Gastroesophageal sphincter (tissue), 4 donors: ENCODE measurements at regions not wholly inside any gene's neighbourhood (a gene's known extent, or its start where the extent isn't known, plus 50 kb on each side); places are given as distances from the start of the nearest gene placed in this dataset.

Experiments
- ATAC-seq: fragments of 150-250 bp; one replicate; pipeline ENCODE4 v1.9.1; 2016; ENCODE audit warnings: mild to moderate bottlenecking, moderate library complexity
- H3K27ac ChIP-seq, 4 donors: fragments of 200-600 bp; sonication (generic) in 3 of 4; 1 replicate in 3 of 4; 2 replicates in 1 of 4; pipeline ENCODE4 v1.5.1; 2016 to 2019
- H3K27me3 ChIP-seq: fragments of 200-600 bp; sonication (generic); one replicate; pipeline ENCODE4 v1.5.1; 2019
- H3K36me3 ChIP-seq, 2 donors: fragments of 200-600 bp; sonication (generic); one replicate each; pipeline ENCODE4 v1.5.1; 2019; ENCODE audit warnings: control low read depth in 1 of 2
- H3K4me1 ChIP-seq, 3 donors: fragments of 200-600 bp; sonication (generic); 1 replicate in 2 of 3; 2 replicates in 1 of 3; pipeline ENCODE4 v1.5.1; 2016 to 2019; ENCODE audit warnings: control low read depth in 2 of 3
- H3K4me3 ChIP-seq, 2 donors: fragments of 200-600 bp; sonication (generic); one replicate each; pipeline ENCODE4 v1.5.1; 2019; ENCODE audit warnings: mild to moderate bottlenecking in 1 of 2, moderate library complexity in 1 of 2
- H3K9me3 ChIP-seq, 3 donors: fragments of 200-600 bp; sonication (generic); one replicate each; pipeline ENCODE4 v1.5.1; 2017 to 2019; ENCODE audit warnings: control low read depth in 2 of 3
- EP300 ChIP-seq: sonication (generic); formaldehyde crosslinking; IDR thresholded peaks from one replicate; pipeline ENCODE4 v1.6.1; 2017; ENCODE audit warnings: antibody characterized with exemption, mild to moderate bottlenecking
- POLR2A ChIP-seq, 2 donors: fragments of 450-650 bp; IDR thresholded peaks; one replicate each; pipeline ENCODE4 v1.6.1; 2017; ENCODE audit warnings: antibody characterized with exemption in 2 of 2, mild to moderate bottlenecking in 2 of 2, moderate library complexity in 1 of 2
- POLR2AphosphoS5 ChIP-seq: sonication (generic); formaldehyde crosslinking; IDR thresholded peaks from one replicate; pipeline ENCODE4 v1.6.1; 2017; ENCODE audit warnings: antibody characterized with exemption
- WGBS, 2 donors: methylation state at CpG; one replicate each; pipeline ENCODE4 v1.1.5; 2018; ENCODE audit warnings: low coverage in 1 of 2; 5-methylcytosine and 5-hydroxymethylcytosine counted together
- TF ChIP-seq, protein P1 (sequence below), 4 experiments: fragments of 200-600 bp in 2 of 4; fragments of 450-650 bp in 2 of 4; sonication (generic) in 1 of 4; IDR thresholded peaks; one replicate each; pipeline ENCODE4 v1.5.1; 2017 to 2019; ENCODE audit warnings: antibody characterized with exemption in 4 of 4, mild to moderate bottlenecking in 2 of 4, moderate library complexity in 2 of 4

DNA sequence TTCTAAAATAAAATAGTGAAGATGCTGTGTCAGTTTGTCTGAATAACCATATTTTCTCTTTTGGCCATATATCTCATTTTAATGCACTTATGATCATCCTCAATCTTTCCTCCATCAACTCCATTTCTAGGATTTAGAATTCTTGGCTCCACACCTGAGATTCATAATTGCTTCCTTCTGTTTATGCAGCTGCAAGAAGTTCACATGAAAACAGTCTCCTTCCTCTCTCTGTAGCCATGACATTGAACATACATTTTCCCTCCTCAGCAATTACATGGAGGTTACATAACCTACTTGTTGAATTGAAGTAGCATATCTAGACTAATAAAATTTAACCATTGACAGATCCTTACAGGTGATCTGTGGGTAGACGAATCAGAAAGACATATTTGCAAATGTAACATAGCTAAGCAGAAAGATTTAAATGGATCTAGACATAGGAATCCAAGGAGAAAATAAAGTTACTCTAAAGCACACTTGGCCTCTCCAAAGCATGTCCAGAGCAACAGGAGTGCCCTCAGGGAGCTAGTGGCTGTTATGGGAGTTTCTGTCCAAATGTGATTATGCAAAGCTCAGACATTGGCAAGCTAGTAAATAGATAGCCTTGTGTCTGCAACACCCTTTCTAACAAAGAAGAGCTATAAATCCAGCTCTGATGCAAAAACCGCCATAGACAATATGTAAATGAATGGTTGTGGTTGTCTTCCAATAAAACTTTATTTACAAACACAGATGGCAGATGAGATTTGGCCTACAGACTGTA is 119.9 kb upstream of the MPPED2 start:
- no peaks in the 10 kb centered on the region for H3K9me3 ChIP-seq
- no peak overlapping the region for H3K4me3 ChIP-seq
- ATAC-seq = no peak
- TF ChIP-seq POLR2AphosphoS5 (no peak), POLR2A (IDR thresholded peaks at IDR 0.05) (no peak), EP300 (no peak)
- TF ChIP-seq, protein P1, sequence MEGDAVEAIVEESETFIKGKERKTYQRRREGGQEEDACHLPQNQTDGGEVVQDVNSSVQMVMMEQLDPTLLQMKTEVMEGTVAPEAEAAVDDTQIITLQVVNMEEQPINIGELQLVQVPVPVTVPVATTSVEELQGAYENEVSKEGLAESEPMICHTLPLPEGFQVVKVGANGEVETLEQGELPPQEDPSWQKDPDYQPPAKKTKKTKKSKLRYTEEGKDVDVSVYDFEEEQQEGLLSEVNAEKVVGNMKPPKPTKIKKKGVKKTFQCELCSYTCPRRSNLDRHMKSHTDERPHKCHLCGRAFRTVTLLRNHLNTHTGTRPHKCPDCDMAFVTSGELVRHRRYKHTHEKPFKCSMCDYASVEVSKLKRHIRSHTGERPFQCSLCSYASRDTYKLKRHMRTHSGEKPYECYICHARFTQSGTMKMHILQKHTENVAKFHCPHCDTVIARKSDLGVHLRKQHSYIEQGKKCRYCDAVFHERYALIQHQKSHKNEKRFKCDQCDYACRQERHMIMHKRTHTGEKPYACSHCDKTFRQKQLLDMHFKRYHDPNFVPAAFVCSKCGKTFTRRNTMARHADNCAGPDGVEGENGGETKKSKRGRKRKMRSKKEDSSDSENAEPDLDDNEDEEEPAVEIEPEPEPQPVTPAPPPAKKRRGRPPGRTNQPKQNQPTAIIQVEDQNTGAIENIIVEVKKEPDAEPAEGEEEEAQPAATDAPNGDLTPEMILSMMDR (IDR thresholded peaks at IDR 0.05) = no peak
- no peaks in the 10 kb centered on the region for H3K27me3 ChIP-seq
- H3K36me3 ChIP-seq = no peaks in the 10 kb centered on the region
- H3K27ac ChIP-seq = no peak overlapping the region
- WGBS, 2 donors = 90 to 92% methylated on average over 2 of the region's 2 CpGs
- peaks cover 0 to 5% (median 4%) of the 10 kb centered on the region in 3 donors for H3K4me1 ChIP-seq

DNA sequence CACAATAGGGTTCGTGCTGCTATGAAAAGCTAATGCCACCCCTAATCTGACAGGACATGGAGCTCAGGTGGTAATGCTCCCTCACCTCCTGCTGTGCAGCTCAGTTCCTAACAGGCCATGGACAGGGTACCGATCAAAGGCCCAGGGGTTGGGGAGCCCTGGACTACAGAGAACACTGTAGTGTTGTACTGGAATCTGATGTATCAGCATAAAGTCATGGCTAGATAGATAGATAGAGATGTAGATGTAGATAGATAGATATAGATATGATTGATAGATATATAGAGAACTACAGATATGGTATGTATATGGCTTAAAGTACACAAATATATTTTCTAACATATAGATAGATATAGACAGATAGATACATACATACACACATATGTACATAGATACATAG is 112.3 kb upstream of the MPPED2 start:
- H3K27me3 ChIP-seq = no peaks in the 10 kb centered on the region
- no peaks in the 10 kb centered on the region for H3K36me3 ChIP-seq
- peaks cover 0 to 5% (median 0%) of the 10 kb centered on the region in 3 donors for H3K4me1 ChIP-seq
- no peak overlapping the region for H3K4me3 ChIP-seq
- no peaks in the 10 kb centered on the region for H3K9me3 ChIP-seq
- H3K27ac ChIP-seq = no peak overlapping the region
- TF ChIP-seq EP300 (no peak), POLR2AphosphoS5 (no peak), POLR2A (IDR thresholded peaks at IDR 0.05) (no peak)
- TF ChIP-seq, protein P1 (IDR thresholded peaks at IDR 0.05) = no peak
- 100% methylated on average over 1 of the region's 2 CpGs; no CpG with 5 or more reads in 1 of the 2 donors for WGBS, 2 donors
- no peak for ATAC-seq

DNA sequence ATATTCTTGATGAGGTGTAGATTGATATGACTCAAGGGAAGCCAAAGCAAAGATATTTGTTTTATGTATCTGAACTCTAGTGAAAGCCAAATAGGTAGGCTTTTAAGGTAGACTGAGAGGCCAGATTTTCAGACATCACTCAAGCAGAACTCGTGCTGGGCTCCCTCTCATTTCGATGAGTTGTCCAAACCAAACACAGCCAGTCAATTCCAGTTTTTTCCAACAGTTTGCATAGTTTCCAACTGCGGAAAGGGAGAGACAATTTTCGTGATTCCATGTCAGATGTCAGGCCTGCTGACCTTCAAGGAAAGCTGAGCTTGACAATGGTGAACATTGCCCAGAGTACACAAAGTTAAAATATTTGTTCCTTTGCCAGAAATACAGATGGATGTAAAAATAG is 110.9 kb upstream of the MPPED2 start:
- no peaks in the 10 kb centered on the region for H3K27me3 ChIP-seq

DNA sequence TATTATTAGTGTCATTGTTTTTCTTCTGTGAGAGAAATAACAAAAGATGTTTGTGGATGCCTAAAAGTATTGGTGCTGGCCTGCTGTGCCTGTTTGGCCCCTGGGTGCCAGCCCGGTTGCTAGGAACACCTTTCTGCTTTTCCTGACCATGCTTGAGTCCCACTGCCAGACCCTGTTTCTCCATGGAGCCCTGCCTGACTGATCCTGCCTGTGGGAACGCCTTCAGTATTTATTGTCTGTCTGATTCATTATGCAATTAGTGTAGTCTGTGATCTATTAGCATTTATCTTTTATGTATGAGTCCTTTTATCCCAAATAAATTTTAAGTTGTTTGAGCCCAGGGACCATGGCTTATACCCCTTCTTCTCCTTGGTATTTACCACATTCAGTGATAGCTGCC is 98.6 kb upstream of the MPPED2 start:
- no peaks in the 10 kb centered on the region for H3K27me3 ChIP-seq
- no peak overlapping the region for H3K27ac ChIP-seq
- TF ChIP-seq POLR2A (IDR thresholded peaks at IDR 0.05) = no peak
- TF ChIP-seq EP300 = no peak
- TF ChIP-seq, protein P1 (IDR thresholded peaks at IDR 0.05) = no peak
- no peak for TF ChIP-seq POLR2AphosphoS5
- H3K4me1 ChIP-seq = no peaks in the 10 kb centered on the region
- ATAC-seq = no peak
- no peaks in the 10 kb centered on the region for H3K36me3 ChIP-seq
- H3K4me3 ChIP-seq = no peak overlapping the region
- H3K9me3 ChIP-seq = no peaks in the 10 kb centered on the region
- 66% methylated on average over 2 of the region's 2 CpGs; no CpG with 5 or more reads in 1 of the 2 donors for WGBS, 2 donors

More for the DNA sequence above, 110.9 kb upstream of the MPPED2 start:
- ATAC-seq = no peak
- TF ChIP-seq POLR2AphosphoS5 (no peak), POLR2A (IDR thresholded peaks at IDR 0.05) (no peak), EP300 (no peak)
- TF ChIP-seq, protein P1 (IDR thresholded peaks at IDR 0.05) = no peak
- Histone ChIP-seq H3K4me1 (peaks cover 0 to 5% (median 0%) of the 10 kb centered on the region in 3 donors), H3K4me3 (no peak overlapping the region), H3K36me3 (no peaks in the 10 kb centered on the region), H3K27ac (no peak overlapping the region), H3K9me3 (no peaks in the 10 kb centered on the region)
- 21 to 37% methylated on average over 4 of the region's 4 CpGs for WGBS, 2 donors

DNA sequence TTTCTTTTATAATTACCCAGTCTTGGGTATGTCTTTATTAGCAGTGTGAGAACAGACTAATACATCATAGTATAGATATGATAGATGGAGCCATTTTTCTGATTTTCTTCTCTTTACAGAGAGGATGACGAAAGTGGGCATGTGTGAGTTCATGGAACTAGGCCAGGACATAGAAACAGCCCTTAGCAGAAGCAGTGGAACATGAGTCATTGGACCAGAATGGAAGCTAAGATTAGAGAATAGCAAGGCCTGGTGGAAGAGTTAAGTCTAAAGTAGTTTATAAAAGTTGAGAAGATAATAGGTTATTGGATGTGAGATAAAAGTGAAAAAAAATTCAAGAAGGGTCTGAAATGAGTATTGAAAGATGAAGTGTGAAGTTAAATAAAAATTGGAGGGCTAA is 97.0 kb upstream of the MPPED2 start:
- no peaks in the 10 kb centered on the region for H3K36me3 ChIP-seq
- no peak for ATAC-seq
- no peaks in the 10 kb centered on the region for H3K9me3 ChIP-seq
- H3K27me3 ChIP-seq = no peaks in the 10 kb centered on the region
- WGBS, 2 donors = 69% methylated on average over 1 of the region's 1 CpG; no CpG with 5 or more reads in 1 of the 2 donors
- no peak overlapping the region for H3K27ac ChIP-seq
- H3K4me1 ChIP-seq = no peaks in the 10 kb centered on the region
- no peak overlapping the region for H3K4me3 ChIP-seq
- TF ChIP-seq, protein P1 (IDR thresholded peaks at IDR 0.05) = no peak
- TF ChIP-seq EP300 = no peak
- no peak for TF ChIP-seq POLR2AphosphoS5
- TF ChIP-seq POLR2A (IDR thresholded peaks at IDR 0.05) = no peak
